SHP77 (cell line): ENCODE measurements at regions not wholly inside any gene's neighbourhood (a gene's known extent, or its start where the extent isn't known, plus 50 kb on each side); places are given as distances from the start of the nearest gene placed in this dataset.

ENCODE experiments used
- DNase-seq, 2 experiments: peaks; one replicate each; lab custom pipeline; 2025; lab: John Stamatoyannopoulos, UW

GRCh38 chr10:54983255-54983654, 182.2 kb upstream of the PCDH15 start:
- no peak for DNase-seq

- no peak for DNase-seq
Observed at GRCh38 chr10:54962134-54962900, 161.3 kb upstream of the PCDH15 start.

- no peak for DNase-seq
Observed at GRCh38 chr10:54961040-54961439, 160.0 kb upstream of the PCDH15 start.

- no peak for DNase-seq
Observed at GRCh38 chr10:54958844-54959243, 157.8 kb upstream of the PCDH15 start.

- no peak for DNase-seq
Observed at GRCh38 chr10:54947605-54948004, 146.6 kb upstream of the PCDH15 start.

GRCh38 chr10:54940418-54940817, 139.4 kb upstream of the PCDH15 start:
- DNase-seq = no peak

GRCh38 chr10:54914049-54914448, 113.0 kb upstream of the PCDH15 start:
- DNase-seq = no peak

- DNase-seq = no peak
Observed at GRCh38 chr10:54909165-54909564, 108.1 kb upstream of the PCDH15 start.

- DNase-seq = no peak
Observed at GRCh38 chr10:54908019-54908418, 107.0 kb upstream of the PCDH15 start.

- DNase-seq = no peak
Observed at GRCh38 chr10:54906940-54907339, 105.9 kb upstream of the PCDH15 start.

GRCh38 chr10:54905578-54906192, 104.7 kb upstream of the PCDH15 start:
- no peak for DNase-seq

- no peak for DNase-seq
Observed at GRCh38 chr10:54904833-54905232, 103.8 kb upstream of the PCDH15 start.

GRCh38 chr10:54903745-54904144, 102.7 kb upstream of the PCDH15 start:
- no peak for DNase-seq

- DNase-seq = no peak
Observed at GRCh38 chr10:54900584-54900983, 99.6 kb upstream of the PCDH15 start.

GRCh38 chr10:54880996-54881395, 80.0 kb upstream of the PCDH15 start:
- DNase-seq = no peak

- DNase-seq = no peak
Observed at GRCh38 chr10:54869022-54869421, 68.0 kb upstream of the PCDH15 start.

GRCh38 chr10:54866666-54867065, 65.6 kb upstream of the PCDH15 start:
- no peak for DNase-seq

GRCh38 chr10:54854843-54855242, 53.8 kb upstream of the PCDH15 start:
- no peak for DNase-seq

- DNase-seq = no peak
Observed at GRCh38 chr10:54854389-54854788, 53.4 kb upstream of the PCDH15 start.

GRCh38 chr10:54853883-54854282, 52.9 kb upstream of the PCDH15 start:
- DNase-seq = no peak
